22Rv1 (cell line): ENCODE measurements at regions not wholly inside any gene's neighbourhood (a gene's known extent, or its start where the extent isn't known, plus 50 kb on each side); places are given as distances from the start of the nearest gene placed in this dataset.

Source experiments
- ZFX ChIP-seq: fragments of 450-650 bp; IDR thresholded peaks from 2 replicates; pipeline ENCODE4 v1.6.1; 2017; ENCODE audit warnings: antibody characterized with exemption, borderline replicate concordance
- TF ChIP-seq, protein P1 (sequence below): fragments of 450-650 bp; IDR thresholded peaks from 2 replicates; pipeline ENCODE4 v1.5.1; 2017; ENCODE audit warnings: mild to moderate bottlenecking

DNA sequence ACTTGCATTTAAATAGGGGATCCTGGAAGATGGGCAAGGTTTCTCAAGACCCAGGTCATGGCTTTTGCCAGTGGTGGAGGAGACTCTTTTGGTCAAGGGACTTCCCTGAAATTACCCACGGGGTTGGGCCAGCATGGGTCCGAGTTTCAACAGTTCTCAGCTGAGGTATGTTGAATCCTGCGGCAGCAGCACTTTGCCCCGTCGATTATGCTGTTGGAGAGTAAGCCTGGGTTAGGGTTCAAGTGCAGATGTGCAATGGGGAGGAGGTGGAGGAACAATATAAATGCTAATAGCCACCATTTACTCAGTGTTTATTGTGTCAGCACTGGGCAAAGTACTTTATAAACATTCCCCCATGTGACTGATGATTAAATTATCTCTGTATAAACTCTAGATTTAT lies 96.0 kb upstream of the GATA6 start:
- TF ChIP-seq, protein P1, sequence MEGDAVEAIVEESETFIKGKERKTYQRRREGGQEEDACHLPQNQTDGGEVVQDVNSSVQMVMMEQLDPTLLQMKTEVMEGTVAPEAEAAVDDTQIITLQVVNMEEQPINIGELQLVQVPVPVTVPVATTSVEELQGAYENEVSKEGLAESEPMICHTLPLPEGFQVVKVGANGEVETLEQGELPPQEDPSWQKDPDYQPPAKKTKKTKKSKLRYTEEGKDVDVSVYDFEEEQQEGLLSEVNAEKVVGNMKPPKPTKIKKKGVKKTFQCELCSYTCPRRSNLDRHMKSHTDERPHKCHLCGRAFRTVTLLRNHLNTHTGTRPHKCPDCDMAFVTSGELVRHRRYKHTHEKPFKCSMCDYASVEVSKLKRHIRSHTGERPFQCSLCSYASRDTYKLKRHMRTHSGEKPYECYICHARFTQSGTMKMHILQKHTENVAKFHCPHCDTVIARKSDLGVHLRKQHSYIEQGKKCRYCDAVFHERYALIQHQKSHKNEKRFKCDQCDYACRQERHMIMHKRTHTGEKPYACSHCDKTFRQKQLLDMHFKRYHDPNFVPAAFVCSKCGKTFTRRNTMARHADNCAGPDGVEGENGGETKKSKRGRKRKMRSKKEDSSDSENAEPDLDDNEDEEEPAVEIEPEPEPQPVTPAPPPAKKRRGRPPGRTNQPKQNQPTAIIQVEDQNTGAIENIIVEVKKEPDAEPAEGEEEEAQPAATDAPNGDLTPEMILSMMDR: no peak
- no peak for TF ChIP-seq ZFX
